Activated CD4-positive, alpha-beta T cell treated with anti-CD3 and anti-CD28 coated beads, Interleukin-2, amount 10 ng/mL, durations not matched to agents 24 days and 14 days (primary cell): ENCODE measurements at regions not wholly inside any gene's neighbourhood (a gene's known extent, or its start where the extent isn't known, plus 50 kb on each side); places are given as distances from the start of the nearest gene placed in this dataset.
"Not testable (repeated sequence)": the region's sequence is repeated elsewhere in the genome, so short reads cannot be mapped to it uniquely, and the experiment has no call there.

ENCODE experiments used
- DNase-seq: peaks from one replicate; pipeline ENCODE4 v3.0.0; 2022
- H3K27ac Mint-ChIP-seq: one replicate; pipeline ENCODE4 v1.8.0; 2022; ENCODE audit warnings: mild to moderate bottlenecking, mixed read lengths
- H3K27me3 Mint-ChIP-seq: one replicate; pipeline ENCODE4 v1.8.0; 2022; ENCODE audit warnings: mixed read lengths
- H3K36me3 Mint-ChIP-seq: one replicate; pipeline ENCODE4 v1.8.0; 2022; ENCODE audit warnings: low read depth, mild to moderate bottlenecking, mixed read lengths
- H3K4me1 Mint-ChIP-seq: one replicate; pipeline ENCODE4 v1.8.0; 2021; ENCODE audit warnings: mixed read lengths
- H3K4me3 Mint-ChIP-seq: one replicate; pipeline ENCODE4 v1.8.0; 2022; ENCODE audit warnings: mild to moderate bottlenecking, moderate library complexity, mixed read lengths
- H3K9me3 Mint-ChIP-seq: one replicate; pipeline ENCODE4 v1.8.0; 2021; ENCODE audit warnings: mixed read lengths
- intact Hi-C: fragments of 100-400 bp; cut with micrococcal nuclease; formaldehyde crosslinking; loops from one replicate; pipeline ENCODE4 v1.15.1; 2023

DNA sequence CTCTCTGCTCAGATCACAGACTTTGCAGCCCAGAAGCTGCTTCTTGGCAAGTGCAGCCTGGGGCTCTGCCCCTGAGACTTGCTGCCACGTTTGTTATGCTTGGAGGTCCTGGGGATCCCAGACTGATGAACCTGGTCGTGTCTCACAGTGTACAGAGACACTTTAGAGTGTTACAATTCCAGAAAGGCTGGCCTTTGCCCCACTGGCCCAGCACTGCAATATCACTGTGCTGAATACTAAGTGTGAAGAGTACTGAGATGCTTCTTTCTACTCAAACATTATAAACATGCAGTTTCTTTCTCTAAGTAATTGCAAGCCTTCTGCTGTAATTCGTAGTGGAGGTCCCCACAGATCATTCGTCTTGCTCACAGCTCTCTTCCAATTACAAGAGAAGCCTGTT, 133.2 kb downstream of the MAP3K21 start:
- DNase-seq = no peak
- Mint-ChIP-seq H3K4me1 (peaks cover 3% of the 10 kb centered on the region), H3K9me3 (no peaks in the 10 kb centered on the region), H3K4me3 (no peak overlapping the region), H3K27me3 (peaks cover 2% of the 10 kb centered on the region), H3K36me3 (no peaks in the 10 kb centered on the region), H3K27ac (no peak overlapping the region)
- intact Hi-C loops = no loop called here

DNA sequence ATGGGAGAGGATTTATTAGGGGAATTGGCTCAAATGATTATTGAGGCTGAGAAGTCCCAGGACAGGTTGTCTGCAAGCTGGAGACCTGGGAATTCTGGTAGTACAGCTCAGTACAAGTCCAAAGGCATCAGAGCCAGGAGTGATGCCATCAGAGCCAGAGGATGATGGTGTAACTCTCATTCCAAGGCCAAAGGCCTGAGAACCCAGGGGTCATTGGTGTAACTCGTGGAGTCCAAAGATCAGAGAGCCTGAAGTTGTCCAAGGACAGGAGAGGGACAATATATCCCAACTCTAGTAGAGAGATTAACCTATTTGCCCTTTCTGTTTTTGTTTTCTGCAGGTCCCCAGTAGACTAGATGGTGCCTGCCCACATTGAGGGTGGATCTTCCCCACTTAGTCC, 134.3 kb downstream of the MAP3K21 start:
- no peak overlapping the region for H3K27ac Mint-ChIP-seq
- no peaks in the 10 kb centered on the region for H3K9me3 Mint-ChIP-seq
- no peaks in the 10 kb centered on the region for H3K36me3 Mint-ChIP-seq
- no peaks in the 10 kb centered on the region for H3K27me3 Mint-ChIP-seq
- H3K4me3 Mint-ChIP-seq = no peak overlapping the region
- intact Hi-C loops = no loop called here
- DNase-seq = no peak
- peaks cover 3% of the 10 kb centered on the region for H3K4me1 Mint-ChIP-seq

DNA sequence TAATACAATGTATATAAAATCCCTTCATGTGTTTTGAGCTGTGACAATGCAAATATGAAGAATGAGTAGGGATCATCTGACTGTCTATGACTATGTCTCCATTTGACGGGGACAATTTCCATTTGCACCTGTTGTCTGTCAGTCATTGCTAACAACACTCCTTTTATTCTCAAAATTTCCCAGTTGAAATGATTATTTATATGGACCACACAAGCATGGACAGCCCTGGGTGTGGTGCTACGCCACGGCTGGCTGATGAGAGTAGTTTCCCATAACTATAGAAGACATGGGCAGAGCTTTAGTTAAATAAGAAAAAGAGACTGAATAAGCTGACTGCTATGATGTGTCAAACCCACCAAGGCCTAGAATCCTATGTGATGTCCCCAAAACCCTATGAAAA, 135.8 kb downstream of the MAP3K21 start:
- Mint-ChIP-seq H3K27me3 (no peaks in the 10 kb centered on the region), H3K4me1 (peaks cover 3% of the 10 kb centered on the region), H3K9me3 (no peaks in the 10 kb centered on the region), H3K4me3 (no peak overlapping the region), H3K36me3 (no peaks in the 10 kb centered on the region), H3K27ac (no peak overlapping the region)
- DNase-seq = no peak
- intact Hi-C loops = no loop called here

DNA sequence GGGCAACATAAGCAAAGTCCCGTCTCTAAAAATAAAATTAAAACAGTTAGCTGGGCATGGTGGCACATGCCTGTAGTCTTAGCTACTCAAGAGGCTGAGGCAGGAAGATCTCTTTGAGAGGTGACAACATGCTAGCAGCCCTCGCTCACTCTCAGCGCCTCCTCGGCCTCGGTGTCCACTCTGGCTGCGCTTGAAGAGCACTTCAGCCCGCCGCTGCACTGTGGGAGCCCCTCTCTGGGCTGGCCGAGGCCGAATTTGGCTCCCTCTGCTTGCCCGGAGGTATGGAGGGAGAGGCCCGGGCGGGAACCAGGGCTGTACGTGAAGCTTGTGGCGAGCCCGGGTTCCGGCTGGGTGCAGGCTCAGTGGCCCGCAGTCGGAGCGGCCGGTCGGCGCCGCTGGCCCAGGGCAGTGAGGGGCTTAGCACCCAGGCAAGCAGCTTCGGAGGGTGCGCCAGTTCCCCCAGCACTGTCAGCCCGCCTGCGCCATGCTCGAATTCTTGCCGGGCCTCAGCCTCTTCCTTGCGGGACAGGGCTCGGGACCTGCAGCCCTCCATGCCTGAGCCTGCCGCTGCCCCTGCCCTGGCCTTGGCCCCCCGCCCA, 138.3 kb downstream of the MAP3K21 start:
- Mint-ChIP-seq H3K4me1 (no peaks in the 10 kb centered on the region), H3K36me3 (no peaks in the 10 kb centered on the region)
- intact Hi-C loops = no loop called here

DNA sequence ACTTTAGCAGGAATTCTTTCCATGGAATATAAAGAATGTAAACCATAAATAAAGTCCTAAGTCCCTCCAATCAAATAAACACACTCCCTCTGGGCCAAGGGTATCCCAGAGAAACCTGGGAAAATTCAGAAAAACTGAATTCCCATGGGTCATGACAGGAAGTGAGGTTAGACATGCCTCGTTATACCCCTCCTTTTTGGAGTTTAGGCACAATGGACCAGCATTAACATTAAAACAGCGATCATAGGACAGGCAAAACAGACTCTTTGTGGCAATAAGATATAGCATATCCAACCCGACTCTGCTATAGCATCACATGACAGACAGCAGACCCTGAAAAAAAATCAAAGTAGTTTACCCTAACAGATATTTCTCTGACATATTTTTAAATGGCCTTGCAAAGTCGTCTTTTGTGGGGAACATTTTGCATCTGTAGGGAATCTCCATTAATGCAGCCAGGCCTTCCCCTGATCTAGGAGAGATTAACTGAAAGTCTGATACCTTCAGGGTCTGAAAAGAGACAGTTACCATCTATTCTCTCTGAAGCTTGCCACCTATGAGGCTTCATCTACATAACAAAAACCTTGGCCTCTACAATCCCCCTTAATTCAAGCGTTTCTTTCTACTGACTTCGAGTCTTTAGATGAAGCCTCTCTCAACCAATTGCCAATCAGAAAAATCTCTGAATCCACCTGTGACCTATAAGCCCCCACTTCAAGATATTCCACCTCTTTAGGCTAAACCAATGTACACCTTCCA, 143.0 kb upstream of the KCNK1 start:
- Mint-ChIP-seq H3K9me3 (no peaks in the 10 kb centered on the region), H3K27me3 (peaks cover 13% of the 10 kb centered on the region), H3K4me1 (no peaks in the 10 kb centered on the region), H3K4me3 (no peak overlapping the region), H3K36me3 (no peaks in the 10 kb centered on the region), H3K27ac (no peak overlapping the region)
- intact Hi-C loops = no loop called here
- no peak for DNase-seq

More for the DNA sequence above, 138.3 kb downstream of the MAP3K21 start:
- H3K9me3 Mint-ChIP-seq = no peaks in the 10 kb centered on the region
- no peak for DNase-seq
- H3K27me3 Mint-ChIP-seq = no peaks in the 10 kb centered on the region
- H3K27ac Mint-ChIP-seq = no peak overlapping the region
- no peak overlapping the region for H3K4me3 Mint-ChIP-seq

DNA sequence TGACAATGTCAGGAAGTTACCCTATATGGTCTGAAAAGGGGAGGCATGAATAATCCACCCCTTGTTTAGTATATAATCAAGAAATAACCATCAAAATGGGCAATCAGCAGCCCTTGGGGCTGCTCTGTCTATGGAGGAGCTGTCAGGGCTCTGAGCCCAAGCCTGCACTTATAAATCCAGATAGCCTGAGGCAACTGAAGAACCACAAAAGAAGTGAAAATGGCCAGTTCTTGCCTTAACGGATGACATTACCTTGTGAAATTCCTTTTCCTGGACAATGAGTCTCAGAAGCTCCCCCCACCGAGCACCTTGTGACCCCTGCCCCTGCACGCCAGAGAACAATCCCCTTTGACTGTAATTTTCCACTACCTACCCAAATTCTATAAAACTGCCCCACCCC, 142.1 kb upstream of the KCNK1 start:
- intact Hi-C loops, H3K27ac Mint-ChIP-seq, DNase-seq, H3K36me3 Mint-ChIP-seq, H3K4me3 Mint-ChIP-seq, H3K9me3 Mint-ChIP-seq, H3K4me1 Mint-ChIP-seq: not testable (repeated sequence)
- peaks cover 13% of the 10 kb centered on the region for H3K27me3 Mint-ChIP-seq

DNA sequence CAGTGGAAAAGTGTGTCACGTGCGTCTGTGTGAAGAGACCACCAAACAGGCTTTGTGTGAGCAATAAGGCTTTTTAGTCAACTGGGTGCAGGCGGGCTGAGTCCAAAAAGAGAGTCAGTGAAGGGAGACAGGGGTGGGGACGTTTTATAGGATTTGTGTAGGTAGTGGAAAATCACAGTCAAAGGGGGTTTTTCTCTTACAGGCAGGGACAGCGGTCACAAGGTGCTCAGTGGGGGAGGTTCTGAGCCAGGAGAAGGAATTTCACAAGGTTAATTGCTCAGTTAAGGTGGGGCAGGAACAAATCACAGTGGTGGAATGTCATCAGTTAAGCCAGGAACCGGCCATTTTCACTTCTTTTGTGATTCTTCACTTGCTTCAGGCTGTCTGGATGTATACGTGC, 141.1 kb upstream of the KCNK1 start:
- intact Hi-C loops, H3K4me1 Mint-ChIP-seq, H3K4me3 Mint-ChIP-seq, DNase-seq, H3K9me3 Mint-ChIP-seq, H3K36me3 Mint-ChIP-seq, H3K27ac Mint-ChIP-seq: not testable (repeated sequence)
- peaks cover 17% of the 10 kb centered on the region for H3K27me3 Mint-ChIP-seq

DNA sequence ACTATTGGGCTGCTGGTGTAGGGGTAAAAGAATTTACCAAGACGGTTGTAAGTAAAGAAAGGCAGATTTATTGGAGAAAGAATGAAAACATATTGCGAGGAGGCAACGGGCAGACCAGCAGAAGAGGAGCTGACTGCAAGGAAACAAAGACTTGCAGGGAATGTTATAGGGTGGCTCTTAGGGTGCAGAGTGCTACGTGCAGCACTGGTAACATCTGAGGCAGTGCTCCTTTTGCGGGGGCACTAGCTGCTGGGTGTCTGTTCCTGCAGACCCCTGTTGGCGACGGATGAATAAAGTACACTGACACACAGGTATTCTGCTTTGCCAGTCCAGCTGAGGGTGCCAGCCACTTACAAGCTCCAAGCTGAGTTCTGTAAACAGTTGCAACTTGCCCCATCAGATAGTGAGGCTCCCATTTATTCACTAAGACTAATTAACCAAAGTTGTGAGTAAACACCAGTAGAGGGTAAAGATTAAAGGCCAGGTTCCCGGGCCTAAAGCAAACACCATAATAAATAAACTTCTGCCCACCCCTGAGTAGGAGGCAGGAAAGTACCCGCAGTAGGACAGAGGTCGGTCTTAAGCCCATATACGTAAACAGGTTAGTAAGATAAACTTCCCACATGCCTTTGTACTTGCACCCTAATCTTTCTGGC, 140.2 kb upstream of the KCNK1 start:
- no peaks in the 10 kb centered on the region for H3K9me3 Mint-ChIP-seq
- H3K4me3 Mint-ChIP-seq = no peak overlapping the region
- H3K27ac Mint-ChIP-seq = no peak overlapping the region
- intact Hi-C loops = no loop called here
- H3K36me3 Mint-ChIP-seq = no peaks in the 10 kb centered on the region
- DNase-seq = no peak
- H3K4me1 Mint-ChIP-seq = no peaks in the 10 kb centered on the region
- peaks cover 17% of the 10 kb centered on the region for H3K27me3 Mint-ChIP-seq

DNA sequence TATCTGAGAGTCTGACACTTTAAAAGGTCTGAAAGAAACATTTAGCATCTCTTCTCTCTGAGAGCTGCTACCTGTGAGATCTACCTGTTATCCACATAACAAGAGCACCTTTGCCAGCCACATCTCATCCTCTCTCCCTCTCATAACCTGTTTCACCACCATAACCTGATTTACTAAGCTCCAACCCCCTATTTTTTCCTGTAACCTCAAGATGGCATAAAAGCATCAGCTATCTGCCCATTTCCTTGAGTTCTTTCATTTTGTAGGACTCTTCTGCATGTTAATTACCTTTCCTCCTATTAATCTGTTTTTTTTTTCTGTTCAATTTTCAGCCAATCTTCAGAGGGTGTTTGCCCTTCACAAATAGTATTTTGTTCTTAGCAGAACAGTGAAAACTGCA, 136.5 kb upstream of the KCNK1 start:
- no peak for DNase-seq
- H3K36me3 Mint-ChIP-seq = no peaks in the 10 kb centered on the region
- H3K4me1 Mint-ChIP-seq = no peaks in the 10 kb centered on the region
- H3K27me3 Mint-ChIP-seq = peaks cover 21% of the 10 kb centered on the region
- no peaks in the 10 kb centered on the region for H3K9me3 Mint-ChIP-seq
- H3K4me3 Mint-ChIP-seq = no peak overlapping the region
- no peak overlapping the region for H3K27ac Mint-ChIP-seq
- intact Hi-C loops = no loop called here

DNA sequence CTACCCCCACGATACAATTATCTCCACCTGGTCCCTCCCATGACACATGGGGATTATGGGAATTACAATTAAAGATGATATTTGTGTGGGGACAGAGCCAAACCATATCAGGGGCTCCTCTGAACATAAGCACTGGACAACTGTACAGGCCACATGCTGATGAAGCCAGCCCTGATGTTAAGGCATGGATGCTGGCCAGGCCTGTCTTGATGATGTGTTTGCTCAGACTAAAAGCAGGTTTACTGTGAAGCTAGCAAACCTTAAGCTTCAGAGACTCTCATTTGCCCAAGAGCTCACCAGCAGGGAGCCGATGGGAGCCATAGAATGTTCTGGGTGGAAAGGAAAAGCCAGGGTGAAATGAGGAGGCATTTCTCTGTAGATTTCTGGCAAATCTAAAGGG, 135.3 kb upstream of the KCNK1 start:
- intact Hi-C loops = no loop called here
- no peak overlapping the region for H3K4me3 Mint-ChIP-seq
- DNase-seq = no peak
- H3K9me3 Mint-ChIP-seq = no peaks in the 10 kb centered on the region
- H3K4me1 Mint-ChIP-seq = no peaks in the 10 kb centered on the region
- H3K27ac Mint-ChIP-seq = no peak overlapping the region
- H3K36me3 Mint-ChIP-seq = no peaks in the 10 kb centered on the region
- H3K27me3 Mint-ChIP-seq = peaks cover 16% of the 10 kb centered on the region

DNA sequence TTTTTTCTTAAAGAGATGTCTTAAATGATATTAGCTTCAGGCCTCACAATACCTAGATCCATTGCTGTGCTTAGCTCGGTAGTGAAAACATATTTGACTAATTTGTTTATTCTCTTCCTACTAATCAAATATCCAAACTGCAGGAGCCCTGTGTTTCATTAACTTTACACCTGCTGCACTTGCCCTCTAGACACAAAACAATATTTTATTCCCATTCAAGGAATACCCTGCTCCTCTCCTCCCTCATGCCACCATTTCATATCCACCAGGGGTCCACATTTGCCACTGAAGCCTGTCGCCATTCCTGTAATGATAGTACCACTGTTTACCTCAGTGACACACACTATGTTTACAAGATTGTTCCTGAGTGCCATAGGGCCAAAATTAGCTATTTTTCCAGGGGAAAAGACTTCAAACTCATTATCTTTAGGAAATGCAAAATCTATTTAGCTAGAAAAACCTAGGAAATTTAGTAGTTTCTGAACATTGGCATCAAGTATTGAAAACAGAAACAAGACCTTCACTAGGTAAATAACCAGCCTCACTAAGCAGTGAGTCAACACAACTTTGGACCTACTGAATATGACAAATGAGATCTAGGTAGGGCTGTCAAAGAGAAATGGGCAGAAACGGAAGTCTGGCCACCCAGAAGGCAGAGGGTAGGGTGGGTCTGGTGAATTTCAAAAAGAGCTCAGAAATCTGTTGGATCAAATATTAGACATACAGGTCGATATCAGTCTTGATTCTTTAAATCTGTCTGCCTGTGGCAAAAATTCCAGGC, 134.6 kb upstream of the KCNK1 start:
- no peaks in the 10 kb centered on the region for H3K36me3 Mint-ChIP-seq
- intact Hi-C loops = no loop called here
- H3K9me3 Mint-ChIP-seq = no peaks in the 10 kb centered on the region
- H3K27ac Mint-ChIP-seq = no peak overlapping the region
- DNase-seq = no peak
- no peaks in the 10 kb centered on the region for H3K4me1 Mint-ChIP-seq
- no peak overlapping the region for H3K4me3 Mint-ChIP-seq
- H3K27me3 Mint-ChIP-seq = peaks cover 18% of the 10 kb centered on the region

DNA sequence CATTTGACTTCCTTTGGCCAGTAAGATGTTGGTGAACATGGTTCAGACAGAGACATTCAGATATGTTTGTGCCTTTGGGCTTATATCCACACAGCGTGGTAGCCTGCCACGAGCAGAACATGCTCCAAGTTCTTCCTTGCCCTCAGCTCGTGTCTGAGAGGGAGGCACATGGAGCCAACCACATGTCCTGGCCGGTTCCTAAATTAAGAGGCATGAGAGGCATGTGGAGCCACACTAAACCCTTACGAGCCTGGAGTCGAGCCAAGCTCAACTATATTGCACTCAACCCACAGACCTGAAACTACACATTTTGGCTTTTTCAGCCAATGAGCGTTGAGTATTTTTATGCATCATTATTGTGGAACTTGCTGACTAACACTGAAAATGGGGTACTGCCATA, 133.7 kb upstream of the KCNK1 start:
- no peaks in the 10 kb centered on the region for H3K9me3 Mint-ChIP-seq
- DNase-seq = no peak
- no peak overlapping the region for H3K4me3 Mint-ChIP-seq
- H3K36me3 Mint-ChIP-seq = no peaks in the 10 kb centered on the region
- H3K27ac Mint-ChIP-seq = no peak overlapping the region
- intact Hi-C loops = no loop called here
- no peaks in the 10 kb centered on the region for H3K4me1 Mint-ChIP-seq
- H3K27me3 Mint-ChIP-seq = peaks cover 14% of the 10 kb centered on the region

DNA sequence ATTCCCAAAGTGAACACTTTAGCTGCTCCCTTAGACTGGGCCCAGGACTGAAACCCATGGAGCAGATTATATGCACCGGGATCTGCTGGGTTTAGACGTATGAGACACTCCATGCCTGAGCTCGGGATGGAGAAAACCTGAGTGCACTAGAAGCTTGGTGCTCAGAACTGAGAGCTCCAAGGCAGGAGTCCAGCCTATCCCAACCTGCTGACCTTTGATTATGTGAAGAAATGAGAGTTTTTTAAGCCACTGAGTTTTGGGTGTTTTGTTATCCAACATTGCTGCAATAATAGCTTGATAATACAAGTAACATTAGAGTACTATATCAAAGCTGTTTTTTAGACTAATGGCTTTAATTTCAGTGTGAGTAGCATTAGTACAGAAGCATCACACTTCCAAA, 131.5 kb upstream of the KCNK1 start:
- H3K9me3 Mint-ChIP-seq = no peaks in the 10 kb centered on the region
- intact Hi-C loops = no loop called here

DNA sequence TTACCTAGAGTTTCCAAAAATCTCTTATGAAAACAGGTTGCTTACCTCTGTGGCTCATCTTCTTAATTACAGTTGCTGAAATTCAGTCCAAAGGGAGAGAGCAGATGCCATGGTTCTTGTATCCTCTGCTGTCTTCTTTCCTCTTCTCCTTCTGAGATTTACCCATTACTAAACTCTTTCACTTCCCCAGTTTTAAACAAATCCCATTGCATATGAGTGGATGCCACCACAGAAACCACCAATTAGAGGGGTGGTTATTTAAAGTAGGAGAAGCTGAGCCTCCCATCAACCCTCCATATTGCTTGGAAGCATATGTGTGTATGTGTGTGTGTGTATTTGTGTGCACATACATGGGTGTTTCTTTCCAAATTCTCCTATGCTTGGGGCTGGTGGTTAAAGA, 128.5 kb upstream of the KCNK1 start:
- DNase-seq = no peak
- no peak overlapping the region for H3K4me3 Mint-ChIP-seq
- H3K4me1 Mint-ChIP-seq = no peaks in the 10 kb centered on the region
- no peak overlapping the region for H3K27ac Mint-ChIP-seq
- H3K27me3 Mint-ChIP-seq = peaks cover 7% of the 10 kb centered on the region
- H3K36me3 Mint-ChIP-seq = no peaks in the 10 kb centered on the region
- H3K9me3 Mint-ChIP-seq = no peaks in the 10 kb centered on the region
- intact Hi-C loops = no loop called here

More for the DNA sequence above, 131.5 kb upstream of the KCNK1 start:
- Mint-ChIP-seq H3K4me3 (no peak overlapping the region), H3K27ac (no peak overlapping the region), H3K4me1 (no peaks in the 10 kb centered on the region), H3K36me3 (no peaks in the 10 kb centered on the region), H3K27me3 (peaks cover 12% of the 10 kb centered on the region)
- no peak for DNase-seq
